ENCODE measurements at regions not wholly inside any gene's neighbourhood (a gene's known extent, or its start where the extent isn't known, plus 50 kb on each side); places are given as distances from the start of the nearest gene placed in this dataset.

GRCh38 chr1:96568639-96569038 lies 152.9 kb upstream of the PTBP2 start:
- no peak for DNase-seq (ENCODE audit: low read depth)
- TF ChIP-seq, protein P1, sequence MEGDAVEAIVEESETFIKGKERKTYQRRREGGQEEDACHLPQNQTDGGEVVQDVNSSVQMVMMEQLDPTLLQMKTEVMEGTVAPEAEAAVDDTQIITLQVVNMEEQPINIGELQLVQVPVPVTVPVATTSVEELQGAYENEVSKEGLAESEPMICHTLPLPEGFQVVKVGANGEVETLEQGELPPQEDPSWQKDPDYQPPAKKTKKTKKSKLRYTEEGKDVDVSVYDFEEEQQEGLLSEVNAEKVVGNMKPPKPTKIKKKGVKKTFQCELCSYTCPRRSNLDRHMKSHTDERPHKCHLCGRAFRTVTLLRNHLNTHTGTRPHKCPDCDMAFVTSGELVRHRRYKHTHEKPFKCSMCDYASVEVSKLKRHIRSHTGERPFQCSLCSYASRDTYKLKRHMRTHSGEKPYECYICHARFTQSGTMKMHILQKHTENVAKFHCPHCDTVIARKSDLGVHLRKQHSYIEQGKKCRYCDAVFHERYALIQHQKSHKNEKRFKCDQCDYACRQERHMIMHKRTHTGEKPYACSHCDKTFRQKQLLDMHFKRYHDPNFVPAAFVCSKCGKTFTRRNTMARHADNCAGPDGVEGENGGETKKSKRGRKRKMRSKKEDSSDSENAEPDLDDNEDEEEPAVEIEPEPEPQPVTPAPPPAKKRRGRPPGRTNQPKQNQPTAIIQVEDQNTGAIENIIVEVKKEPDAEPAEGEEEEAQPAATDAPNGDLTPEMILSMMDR (IDR thresholded peaks at IDR 0.05; ENCODE audit: insufficient read depth, low read length, poor library complexity, severe bottlenecking), result no peak
- Histone ChIP-seq H3K27me3 (ENCODE audit: control insufficient read depth, insufficient read depth, low read length) (no peaks in the 10 kb centered on the region), H3K36me3 (ENCODE audit: control insufficient read depth, insufficient read depth, low read length) (no peaks in the 10 kb centered on the region), H3K4me3 (ENCODE audit: low read depth, low read length) (no peak overlapping the region)

GRCh38 chr1:96569288-96569687 lies 152.3 kb upstream of the PTBP2 start:
- H3K4me3 ChIP-seq (ENCODE audit: low read depth, low read length), result no peak overlapping the region
- H3K27me3 ChIP-seq (ENCODE audit: control insufficient read depth, insufficient read depth, low read length), result no peaks in the 10 kb centered on the region
- DNase-seq (ENCODE audit: low read depth), result no peak
- TF ChIP-seq, protein P1 (IDR thresholded peaks at IDR 0.05; ENCODE audit: insufficient read depth, low read length, poor library complexity, severe bottlenecking), result no peak
- H3K36me3 ChIP-seq (ENCODE audit: control insufficient read depth, insufficient read depth, low read length), result no peaks in the 10 kb centered on the region

DNA sequence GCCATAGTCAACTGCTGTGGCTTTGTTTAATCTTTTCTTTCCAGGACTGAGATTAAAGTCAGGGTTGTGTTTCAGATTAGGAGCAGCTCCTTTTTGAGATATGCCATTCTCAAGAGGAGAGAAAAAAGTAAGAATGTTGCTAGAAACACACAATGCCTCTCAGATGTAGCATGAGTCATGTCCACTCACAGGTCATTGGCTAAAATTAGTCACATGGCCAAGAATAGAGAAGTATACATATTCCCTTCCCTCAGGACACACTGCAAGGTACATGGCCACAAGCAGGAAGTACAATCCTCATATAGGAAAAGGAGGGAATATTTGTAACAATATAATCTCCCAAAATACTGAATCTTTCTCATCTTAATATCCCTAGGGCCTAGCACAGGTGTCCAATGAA lies 141.9 kb upstream of the PTBP2 start:
- TF ChIP-seq, protein P1 (IDR thresholded peaks at IDR 0.05; ENCODE audit: insufficient read depth, low read length, poor library complexity, severe bottlenecking), result no peak
- Histone ChIP-seq H3K4me3 (ENCODE audit: low read depth, low read length) (no peak overlapping the region), H3K36me3 (ENCODE audit: control insufficient read depth, insufficient read depth, low read length) (no peaks in the 10 kb centered on the region), H3K27me3 (ENCODE audit: control insufficient read depth, insufficient read depth, low read length) (no peaks in the 10 kb centered on the region)
- no peak for DNase-seq (ENCODE audit: low read depth)

- TF ChIP-seq, protein P1 (IDR thresholded peaks at IDR 0.05; ENCODE audit: insufficient read depth, low read length, poor library complexity, severe bottlenecking), result no peak
- no peaks in the 10 kb centered on the region for H3K36me3 ChIP-seq (ENCODE audit: control insufficient read depth, insufficient read depth, low read length)
- DNase-seq (ENCODE audit: low read depth), result no peak
- no peaks in the 10 kb centered on the region for H3K27me3 ChIP-seq (ENCODE audit: control insufficient read depth, insufficient read depth, low read length)
- H3K4me3 ChIP-seq (ENCODE audit: low read depth, low read length), result no peak overlapping the region
These were observed 140.7 kb upstream of the PTBP2 start for GRCh38 chr1:96580920-96581319.

- DNase-seq (ENCODE audit: low read depth), result no peak
- no peak overlapping the region for H3K4me3 ChIP-seq (ENCODE audit: low read depth, low read length)
- H3K27me3 ChIP-seq (ENCODE audit: control insufficient read depth, insufficient read depth, low read length), result no peaks in the 10 kb centered on the region
- H3K36me3 ChIP-seq (ENCODE audit: control insufficient read depth, insufficient read depth, low read length), result no peaks in the 10 kb centered on the region
- TF ChIP-seq, protein P1 (IDR thresholded peaks at IDR 0.05; ENCODE audit: insufficient read depth, low read length, poor library complexity, severe bottlenecking), result no peak
These were observed 139.8 kb upstream of the PTBP2 start for GRCh38 chr1:96581772-96582171.

DNA sequence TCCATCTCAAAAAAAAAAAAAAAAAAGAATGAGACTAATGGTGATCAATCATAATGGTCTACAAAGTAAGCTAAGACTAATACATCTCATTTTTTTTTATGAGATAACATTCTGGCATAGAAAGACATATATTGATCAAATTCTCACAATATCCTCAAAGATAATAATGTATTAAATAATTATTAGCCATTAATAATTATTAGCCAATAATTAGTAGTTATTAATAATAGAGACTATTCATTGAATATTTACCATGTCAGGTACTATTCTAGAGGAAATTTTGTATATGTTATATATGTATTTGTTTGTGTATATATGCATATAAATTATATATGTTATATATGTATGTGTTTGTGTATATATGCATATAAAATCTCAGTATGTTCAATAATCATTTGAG lies 137.7 kb upstream of the PTBP2 start:
- no peak overlapping the region for H3K4me3 ChIP-seq (ENCODE audit: low read depth, low read length)
- no peak for DNase-seq (ENCODE audit: low read depth)
- H3K36me3 ChIP-seq (ENCODE audit: control insufficient read depth, insufficient read depth, low read length), result no peaks in the 10 kb centered on the region
- TF ChIP-seq, protein P1 (IDR thresholded peaks at IDR 0.05; ENCODE audit: insufficient read depth, low read length, poor library complexity, severe bottlenecking), result no peak
- no peaks in the 10 kb centered on the region for H3K27me3 ChIP-seq (ENCODE audit: control insufficient read depth, insufficient read depth, low read length)
